ENCODE measurements at regions not wholly inside any gene's neighbourhood (a gene's known extent, or its start where the extent isn't known, plus 50 kb on each side); places are given as distances from the start of the nearest gene placed in this dataset.

DNA sequence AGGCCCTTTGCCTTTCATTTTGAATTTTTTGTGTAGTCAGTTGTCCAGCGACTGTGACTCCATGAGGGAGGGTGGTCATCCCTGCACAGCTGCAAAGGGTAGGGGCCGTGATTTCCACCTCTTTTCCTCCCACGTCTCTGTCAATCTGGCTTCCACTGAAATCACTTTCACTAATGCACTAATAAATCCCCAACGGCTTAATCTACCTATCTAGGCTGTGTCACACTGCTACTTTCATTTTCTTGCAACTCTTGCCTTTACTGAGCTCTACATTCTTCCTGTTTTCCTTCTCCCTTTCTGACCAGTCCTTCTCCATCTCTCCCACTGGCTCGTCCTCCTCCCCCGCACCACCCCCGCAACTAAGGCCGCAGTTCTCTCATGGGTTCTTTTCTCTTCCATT, 212.3 kb upstream of the FOXN3 start:
- H3K27ac ChIP-seq (ENCODE audit: low read length): no peak overlapping the region
- H3K27me3 ChIP-seq (ENCODE audit: control insufficient read depth, insufficient read depth, low read length): no peaks in the 10 kb centered on the region
- H3K36me3 ChIP-seq (ENCODE audit: control insufficient read depth, insufficient read depth, low read length): no peaks in the 10 kb centered on the region
- WGBS (ENCODE audit: insufficient coverage, insufficient read length): no CpG with 5 or more reads among the region's 8 CpGs
- peaks cover 2% of the 10 kb centered on the region; the same call in 1 of the 2 replicates for H3K4me1 ChIP-seq (ENCODE audit: control insufficient read depth, insufficient read depth, low read length)
- H3K4me3 ChIP-seq (ENCODE audit: low read length): no peak overlapping the region
- no peak for DNase-seq (ENCODE audit: low read depth, low spot score)
- no peaks in the 10 kb centered on the region for H3K9me3 ChIP-seq (ENCODE audit: control insufficient read depth, insufficient read depth, low read length)

GRCh38 chr14:89628521-89628920, 211.5 kb upstream of the FOXN3 start:
- Histone ChIP-seq H3K27ac (ENCODE audit: low read length) (no peak overlapping the region), H3K9me3 (ENCODE audit: control insufficient read depth, insufficient read depth, low read length) (no peaks in the 10 kb centered on the region), H3K27me3 (ENCODE audit: control insufficient read depth, insufficient read depth, low read length) (no peaks in the 10 kb centered on the region), H3K4me1 (ENCODE audit: control insufficient read depth, insufficient read depth, low read length) (peaks cover 2% of the 10 kb centered on the region; the same call in 1 of the 2 replicates), H3K36me3 (ENCODE audit: control insufficient read depth, insufficient read depth, low read length) (no peaks in the 10 kb centered on the region), H3K4me3 (ENCODE audit: low read length) (no peak overlapping the region)
- no peak for DNase-seq (ENCODE audit: low read depth, low spot score)
- no CpG with 5 or more reads among the region's 4 CpGs for WGBS (ENCODE audit: insufficient coverage, insufficient read length)

- no peak for DNase-seq (ENCODE audit: low read depth, low spot score)
- Histone ChIP-seq H3K27me3 (ENCODE audit: control insufficient read depth, insufficient read depth, low read length) (no peaks in the 10 kb centered on the region), H3K27ac (ENCODE audit: low read length) (no peak overlapping the region), H3K4me3 (ENCODE audit: low read length) (no peak overlapping the region), H3K9me3 (ENCODE audit: control insufficient read depth, insufficient read depth, low read length) (no peaks in the 10 kb centered on the region), H3K4me1 (ENCODE audit: control insufficient read depth, insufficient read depth, low read length) (peaks cover 4% of the 10 kb centered on the region; the same call in 1 of the 2 replicates), H3K36me3 (ENCODE audit: control insufficient read depth, insufficient read depth, low read length) (no peaks in the 10 kb centered on the region)
- WGBS (ENCODE audit: insufficient coverage, insufficient read length): no CpG with 5 or more reads among the region's 6 CpGs
Observed at GRCh38 chr14:89626233-89626806, 209.3 kb upstream of the FOXN3 start.

- Histone ChIP-seq H3K4me3 (ENCODE audit: low read length) (no peak overlapping the region), H3K27ac (ENCODE audit: low read length) (no peak overlapping the region), H3K27me3 (ENCODE audit: control insufficient read depth, insufficient read depth, low read length) (no peaks in the 10 kb centered on the region), H3K36me3 (ENCODE audit: control insufficient read depth, insufficient read depth, low read length) (no peaks in the 10 kb centered on the region), H3K4me1 (ENCODE audit: control insufficient read depth, insufficient read depth, low read length) (peaks cover 4% of the 10 kb centered on the region; the same call in 1 of the 2 replicates), H3K9me3 (ENCODE audit: control insufficient read depth, insufficient read depth, low read length) (no peaks in the 10 kb centered on the region)
- no peak for DNase-seq (ENCODE audit: low read depth, low spot score)
- WGBS (ENCODE audit: insufficient coverage, insufficient read length): no CpG with 5 or more reads among the region's 9 CpGs
Observed at GRCh38 chr14:89625731-89626232, 208.7 kb upstream of the FOXN3 start.

DNA sequence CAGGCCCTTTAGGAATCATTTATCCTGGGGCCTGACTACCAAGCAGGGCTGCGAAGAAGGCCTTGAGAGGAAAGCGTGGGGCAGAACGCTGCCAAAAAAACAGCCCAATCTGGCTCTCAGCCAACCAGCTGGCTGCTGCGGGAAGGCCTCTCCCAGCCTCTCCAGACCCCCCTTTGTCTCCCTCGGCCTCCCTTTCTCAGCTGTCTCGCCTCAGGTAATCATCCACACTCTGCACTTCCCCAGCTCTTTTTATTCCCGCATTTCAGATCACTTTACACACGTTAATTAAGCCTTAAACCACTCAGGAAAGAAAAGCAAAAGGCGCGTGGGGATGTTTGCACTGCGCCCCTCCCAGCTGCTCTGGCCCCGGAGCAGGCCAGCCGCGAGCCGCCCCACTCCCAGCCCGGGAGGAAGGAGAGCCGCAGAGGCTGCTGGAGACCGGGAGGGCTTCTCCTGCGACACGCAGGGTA, 208.2 kb upstream of the FOXN3 start:
- no CpG with 5 or more reads among the region's 20 CpGs for WGBS (ENCODE audit: insufficient coverage, insufficient read length)
- H3K9me3 ChIP-seq (ENCODE audit: control insufficient read depth, insufficient read depth, low read length): no peaks in the 10 kb centered on the region
- DNase-seq (ENCODE audit: low read depth, low spot score): no peak
- no peak overlapping the region for H3K4me3 ChIP-seq (ENCODE audit: low read length)
- H3K36me3 ChIP-seq (ENCODE audit: control insufficient read depth, insufficient read depth, low read length): no peaks in the 10 kb centered on the region
- H3K4me1 ChIP-seq (ENCODE audit: control insufficient read depth, insufficient read depth, low read length): peaks cover 2% of the 10 kb centered on the region; the same call in 1 of the 2 replicates
- no peak overlapping the region for H3K27ac ChIP-seq (ENCODE audit: low read length)
- no peaks in the 10 kb centered on the region for H3K27me3 ChIP-seq (ENCODE audit: control insufficient read depth, insufficient read depth, low read length)

- Histone ChIP-seq H3K4me1 (ENCODE audit: control insufficient read depth, insufficient read depth, low read length) (peaks cover 2% of the 10 kb centered on the region; the same call in 1 of the 2 replicates), H3K4me3 (ENCODE audit: low read length) (no peak overlapping the region), H3K36me3 (ENCODE audit: control insufficient read depth, insufficient read depth, low read length) (no peaks in the 10 kb centered on the region), H3K27ac (ENCODE audit: low read length) (no peak overlapping the region), H3K9me3 (ENCODE audit: control insufficient read depth, insufficient read depth, low read length) (no peaks in the 10 kb centered on the region), H3K27me3 (ENCODE audit: control insufficient read depth, insufficient read depth, low read length) (no peaks in the 10 kb centered on the region)
- no peak for DNase-seq (ENCODE audit: low read depth, low spot score)
- no CpG with 5 or more reads among the region's 15 CpGs for WGBS (ENCODE audit: insufficient coverage, insufficient read length)
Observed at GRCh38 chr14:89624500-89625156, 207.6 kb upstream of the FOXN3 start.

GRCh38 chr14:89621791-89622638, 205.0 kb upstream of the FOXN3 start:
- H3K4me3 ChIP-seq (ENCODE audit: low read length): no peak overlapping the region
- no peaks in the 10 kb centered on the region for H3K27me3 ChIP-seq (ENCODE audit: control insufficient read depth, insufficient read depth, low read length)
- no peaks in the 10 kb centered on the region for H3K36me3 ChIP-seq (ENCODE audit: control insufficient read depth, insufficient read depth, low read length)
- peaks cover 2% of the 10 kb centered on the region; the same call in 1 of the 2 replicates for H3K4me1 ChIP-seq (ENCODE audit: control insufficient read depth, insufficient read depth, low read length)
- no peaks in the 10 kb centered on the region for H3K9me3 ChIP-seq (ENCODE audit: control insufficient read depth, insufficient read depth, low read length)
- H3K27ac ChIP-seq (ENCODE audit: low read length): no peak overlapping the region
- DNase-seq (ENCODE audit: low read depth, low spot score): no peak
- WGBS (ENCODE audit: insufficient coverage, insufficient read length): no CpG with 5 or more reads among the region's 14 CpGs

- Histone ChIP-seq H3K9me3 (ENCODE audit: control insufficient read depth, insufficient read depth, low read length) (no peaks in the 10 kb centered on the region), H3K27ac (ENCODE audit: low read length) (no peak overlapping the region), H3K4me1 (ENCODE audit: control insufficient read depth, insufficient read depth, low read length) (peaks cover 2% of the 10 kb centered on the region; the same call in 1 of the 2 replicates), H3K36me3 (ENCODE audit: control insufficient read depth, insufficient read depth, low read length) (no peaks in the 10 kb centered on the region), H3K27me3 (ENCODE audit: control insufficient read depth, insufficient read depth, low read length) (no peaks in the 10 kb centered on the region), H3K4me3 (ENCODE audit: low read length) (no peak overlapping the region)
- no CpG with 5 or more reads among the region's 5 CpGs for WGBS (ENCODE audit: insufficient coverage, insufficient read length)
- no peak for DNase-seq (ENCODE audit: low read depth, low spot score)
Observed at GRCh38 chr14:89621009-89621421, 204.0 kb upstream of the FOXN3 start.

GRCh38 chr14:89620436-89620835, 203.4 kb upstream of the FOXN3 start:
- no CpG with 5 or more reads among the region's 6 CpGs for WGBS (ENCODE audit: insufficient coverage, insufficient read length)

GRCh38 chr14:89619596-89619995, 202.6 kb upstream of the FOXN3 start:
- DNase-seq (ENCODE audit: low read depth, low spot score): no peak
- peak overlapping the region; percentile 25 for H3K27ac ChIP-seq (ENCODE audit: low read length)
- WGBS (ENCODE audit: insufficient coverage, insufficient read length): no CpG with 5 or more reads among the region's 4 CpGs
- no peaks in the 10 kb centered on the region for H3K9me3 ChIP-seq (ENCODE audit: control insufficient read depth, insufficient read depth, low read length)
- H3K36me3 ChIP-seq (ENCODE audit: control insufficient read depth, insufficient read depth, low read length): no peaks in the 10 kb centered on the region
- peak overlapping the region; percentile 81; the same call in 1 of the 2 replicates for H3K4me3 ChIP-seq (ENCODE audit: low read length)
- H3K27me3 ChIP-seq (ENCODE audit: control insufficient read depth, insufficient read depth, low read length): no peaks in the 10 kb centered on the region
- peaks cover 2% of the 10 kb centered on the region; the same call in 1 of the 2 replicates for H3K4me1 ChIP-seq (ENCODE audit: control insufficient read depth, insufficient read depth, low read length)

More at GRCh38 chr14:89620436-89620835, 203.4 kb upstream of the FOXN3 start:
- Histone ChIP-seq H3K9me3 (ENCODE audit: control insufficient read depth, insufficient read depth, low read length) (no peaks in the 10 kb centered on the region), H3K4me3 (ENCODE audit: low read length) (no peak overlapping the region), H3K36me3 (ENCODE audit: control insufficient read depth, insufficient read depth, low read length) (no peaks in the 10 kb centered on the region), H3K27ac (ENCODE audit: low read length) (no peak overlapping the region), H3K4me1 (ENCODE audit: control insufficient read depth, insufficient read depth, low read length) (peaks cover 2% of the 10 kb centered on the region; the same call in 1 of the 2 replicates), H3K27me3 (ENCODE audit: control insufficient read depth, insufficient read depth, low read length) (no peaks in the 10 kb centered on the region)
- DNase-seq (ENCODE audit: low read depth, low spot score): no peak

All from iPS DF 6.9 (cell line).